Dermis microvascular lymphatic vessel endothelial cell (primary cell): ENCODE measurements at regions not wholly inside any gene's neighbourhood (a gene's known extent, or its start where the extent isn't known, plus 50 kb on each side); places are given as distances from the start of the nearest gene placed in this dataset.
"Not testable (repeated sequence)": the region's sequence is repeated elsewhere in the genome, so short reads cannot be mapped to it uniquely, and the experiment has no call there.

Source experiments
- DNase-seq, 2 donors: peaks; one replicate each; pipeline versions ENCODE4 v3.0.0 to v3.0.0-alpha.2; 2010; ENCODE audit warnings: low read depth in 2 of 2

GRCh38 chr7:65510187-65510538, 136.5 kb downstream of the ZNF92 start:
- DNase-seq: not testable (repeated sequence)

GRCh38 chr7:65519751-65520150, 146.1 kb downstream of the ZNF92 start:
- not testable (repeated sequence) for DNase-seq

- DNase-seq: not testable (repeated sequence)
Observed at GRCh38 chr7:65545465-65546161, 172.0 kb downstream of the ZNF92 start.

GRCh38 chr7:65549589-65550443, 176.2 kb downstream of the ZNF92 start:
- DNase-seq: not testable (repeated sequence)

GRCh38 chr7:65550444-65550809, 176.8 kb downstream of the ZNF92 start:
- not testable (repeated sequence) for DNase-seq

- DNase-seq: not testable (repeated sequence)
Observed at GRCh38 chr7:65551042-65551441, 177.4 kb downstream of the ZNF92 start.

DNA sequence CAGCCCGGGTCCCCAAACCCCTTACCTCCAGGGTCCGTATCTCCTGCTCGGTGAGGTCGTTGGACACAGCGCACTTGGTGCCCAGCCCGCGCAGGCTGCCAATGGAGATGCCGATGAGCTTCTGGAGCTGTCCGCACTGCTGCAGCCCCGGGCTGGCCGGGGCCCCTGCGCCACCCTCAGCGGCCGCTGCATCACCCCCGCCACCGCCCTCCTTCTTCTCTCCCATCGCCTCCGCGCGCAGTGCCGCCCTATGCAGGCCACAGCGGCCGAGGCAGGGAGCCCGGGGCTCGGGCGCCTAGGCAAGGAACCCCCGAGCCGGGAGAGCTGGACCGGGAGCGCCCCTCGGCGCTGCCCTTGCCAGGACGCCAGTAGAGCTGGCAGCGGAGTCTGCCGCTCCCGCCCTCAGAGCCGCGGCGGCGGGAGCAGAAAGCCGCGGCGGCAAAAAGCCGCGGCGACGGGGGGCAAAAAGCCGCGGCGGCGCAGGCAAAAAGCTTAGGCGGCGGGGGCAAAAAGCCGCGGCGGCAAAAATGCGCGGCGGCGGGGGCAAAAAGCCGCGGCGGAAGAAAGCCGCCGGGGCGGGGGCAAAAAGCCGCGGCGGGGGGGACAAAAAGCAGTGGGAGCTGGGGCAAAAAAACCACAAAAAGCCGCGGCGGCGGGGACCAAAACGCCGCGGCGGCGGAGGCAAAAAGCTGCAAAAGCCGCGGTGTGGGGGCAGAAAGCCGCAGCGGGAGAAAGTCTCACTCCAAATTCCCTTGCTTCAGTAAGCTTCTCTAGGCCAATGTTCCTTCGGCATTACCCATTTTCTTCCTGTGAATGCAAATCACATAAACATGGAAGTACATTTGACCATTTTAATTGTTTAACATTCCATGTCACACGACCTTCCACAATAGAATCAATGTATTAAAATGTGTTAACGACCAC, 181.2 kb downstream of the ZNF92 start:
- not testable (repeated sequence) for DNase-seq

- DNase-seq: peak in 1 of 2 donors; percentile 36
Observed at GRCh38 chr7:65558584-65558983, 184.9 kb downstream of the ZNF92 start.

- not testable (repeated sequence) for DNase-seq
Observed at GRCh38 chr7:65561786-65562372, 188.2 kb downstream of the ZNF92 start.

DNA sequence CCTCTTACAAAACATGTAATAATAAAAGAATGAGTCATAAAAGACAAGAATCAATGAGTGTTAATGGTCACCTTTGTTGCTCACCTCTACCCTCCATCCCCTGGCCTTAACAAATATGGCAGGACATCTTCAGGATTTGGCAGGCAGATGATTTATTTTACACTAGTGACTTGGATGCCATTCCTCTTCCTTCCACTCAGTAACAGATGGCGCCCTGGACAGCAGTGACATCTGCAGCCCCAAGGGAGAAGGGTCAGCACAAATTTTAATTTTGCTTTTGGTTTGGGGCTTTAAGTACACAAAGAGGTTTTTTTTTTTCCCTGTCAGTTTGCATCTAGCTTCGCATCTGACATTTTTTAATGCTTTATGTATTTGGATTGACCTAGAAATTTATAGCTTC, 188.9 kb downstream of the ZNF92 start:
- DNase-seq: not testable (repeated sequence)

DNA sequence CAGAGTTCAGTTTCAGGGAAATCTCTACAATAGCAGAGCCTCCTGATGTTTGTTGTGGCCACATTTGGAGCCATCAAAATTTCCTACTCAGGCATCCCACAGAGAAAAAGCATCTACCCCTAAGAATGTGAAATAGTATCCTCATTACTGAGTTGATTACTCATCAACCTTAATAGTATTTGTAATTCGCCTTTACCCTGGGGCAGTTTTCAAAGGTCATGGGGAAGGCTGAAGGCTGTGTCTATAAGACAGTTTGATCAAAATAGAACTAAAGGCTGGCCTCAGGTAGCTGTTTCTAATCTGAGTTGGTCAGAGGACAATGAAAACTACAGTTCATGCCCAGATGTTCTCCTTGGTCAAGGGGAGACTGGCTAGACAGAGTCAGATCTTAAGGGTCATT, 189.7 kb downstream of the ZNF92 start:
- not testable (repeated sequence) for DNase-seq

GRCh38 chr7:65568226-65568625, 194.6 kb downstream of the ZNF92 start:
- not testable (repeated sequence) for DNase-seq

DNA sequence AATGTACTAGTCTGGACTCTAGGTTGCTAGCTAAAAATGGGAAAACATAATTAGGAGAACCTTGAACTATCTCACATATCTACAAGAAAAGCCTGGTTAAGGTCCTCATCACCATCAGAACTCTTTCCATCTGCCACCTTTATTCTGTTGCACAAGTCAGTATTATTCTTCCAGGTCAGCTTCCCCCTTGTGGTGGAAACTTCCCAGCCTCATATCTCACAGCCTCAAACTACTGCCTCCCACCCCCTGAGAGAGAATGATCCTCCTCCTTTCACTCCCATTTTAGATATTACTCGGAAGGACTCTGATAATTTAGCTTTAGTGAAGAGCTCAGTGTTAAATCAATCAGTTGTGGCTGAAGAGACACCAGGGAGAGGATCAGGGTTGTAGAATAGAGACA, 197.3 kb downstream of the ZNF92 start:
- not testable (repeated sequence) for DNase-seq

DNA sequence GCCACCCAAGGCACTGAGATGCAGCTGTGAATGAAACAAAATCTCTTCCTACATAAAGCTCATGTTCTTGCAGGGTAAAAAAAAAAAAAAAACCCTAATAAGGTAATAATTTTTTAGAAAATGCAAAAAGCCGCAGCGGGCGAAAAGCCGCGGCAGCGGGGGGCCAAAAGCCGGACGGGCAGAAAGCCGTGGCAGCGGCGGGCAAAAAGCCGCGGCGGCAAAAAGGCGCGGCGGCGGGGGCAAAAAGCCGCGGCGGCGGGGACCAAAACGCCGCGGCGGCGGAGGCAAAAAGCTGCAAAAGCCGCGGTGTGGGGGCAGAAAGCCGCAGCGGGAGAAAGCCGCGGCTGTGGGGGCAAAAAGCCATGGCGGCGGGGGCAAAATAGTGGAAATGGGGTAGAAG, 198.9 kb downstream of the ZNF92 start:
- not testable (repeated sequence) for DNase-seq

- DNase-seq: not testable (repeated sequence)
Observed at GRCh38 chr7:65576370-65576769, 202.7 kb downstream of the ZNF92 start.

DNA sequence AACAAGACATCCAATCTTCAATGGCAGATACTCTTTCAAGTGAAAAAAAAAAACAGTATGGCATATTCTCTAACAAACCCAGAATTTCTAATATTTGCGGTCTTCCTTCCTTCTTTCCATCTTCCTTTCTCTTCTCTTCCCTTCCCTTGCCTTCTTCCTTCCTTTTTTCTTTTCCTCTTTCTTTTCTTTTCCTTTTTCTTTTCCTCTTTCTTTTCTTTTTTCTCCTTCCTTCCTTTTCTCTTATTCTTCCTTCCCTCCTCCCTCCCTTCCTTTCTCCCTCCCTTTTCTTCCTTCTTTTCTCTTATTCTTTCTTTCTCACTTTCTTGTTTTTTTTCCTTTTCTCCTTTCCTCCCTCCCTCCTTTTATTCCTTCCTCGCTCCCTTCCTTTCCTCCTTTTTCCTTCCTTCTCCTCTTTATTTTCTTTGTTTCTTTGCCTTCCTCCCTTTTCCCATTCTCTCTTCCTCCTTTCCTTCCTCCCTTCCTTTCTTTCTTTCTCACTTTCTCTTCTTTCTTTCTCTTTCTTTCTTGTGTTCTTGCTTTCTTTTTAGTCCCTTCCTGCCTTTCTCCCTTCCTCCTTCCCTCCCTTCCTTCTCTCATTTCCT, 209.0 kb downstream of the ZNF92 start:
- DNase-seq: not testable (repeated sequence)

DNA sequence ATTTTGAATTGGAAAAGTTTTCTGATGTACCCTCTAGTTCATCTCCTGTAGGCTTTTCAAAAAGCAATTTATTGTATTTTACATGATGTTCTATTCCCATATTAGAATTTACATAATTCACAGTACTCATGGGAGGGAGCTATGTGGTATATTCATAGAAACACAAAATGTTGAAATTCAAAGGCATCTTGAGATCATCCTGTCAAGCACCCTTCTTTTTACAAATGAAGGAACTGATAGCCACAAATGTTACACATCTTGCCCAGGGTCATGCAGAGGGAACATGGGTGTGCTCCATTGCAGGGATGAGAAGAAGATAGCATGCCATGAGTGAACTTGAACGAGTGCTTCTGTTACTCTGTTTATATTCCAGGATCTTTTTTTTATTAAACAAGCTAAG, 228.8 kb downstream of the ZNF92 start:
- not testable (repeated sequence) for DNase-seq

- DNase-seq: no peak
Observed at GRCh38 chr7:65609131-65609530, 235.5 kb downstream of the ZNF92 start.

- not testable (repeated sequence) for DNase-seq
Observed at GRCh38 chr7:65613644-65614289, 240.1 kb downstream of the ZNF92 start.

- DNase-seq: not testable (repeated sequence)
Observed at GRCh38 chr7:65616111-65616510, 242.5 kb downstream of the ZNF92 start.
